A204.1 (cell line): ENCODE measurements at regions not wholly inside any gene's neighbourhood (a gene's known extent, or its start where the extent isn't known, plus 50 kb on each side); places are given as distances from the start of the nearest gene placed in this dataset.
"Not testable (repeated sequence)": the region's sequence is repeated elsewhere in the genome, so short reads cannot be mapped to it uniquely, and the experiment has no call there.

Experiments
- FAIRE-seq: peaks from 2 replicates; lab custom pipeline; 2012; peaks lifted over from hg19 to GRCh38; lab: Jason Lieb, UNC

DNA sequence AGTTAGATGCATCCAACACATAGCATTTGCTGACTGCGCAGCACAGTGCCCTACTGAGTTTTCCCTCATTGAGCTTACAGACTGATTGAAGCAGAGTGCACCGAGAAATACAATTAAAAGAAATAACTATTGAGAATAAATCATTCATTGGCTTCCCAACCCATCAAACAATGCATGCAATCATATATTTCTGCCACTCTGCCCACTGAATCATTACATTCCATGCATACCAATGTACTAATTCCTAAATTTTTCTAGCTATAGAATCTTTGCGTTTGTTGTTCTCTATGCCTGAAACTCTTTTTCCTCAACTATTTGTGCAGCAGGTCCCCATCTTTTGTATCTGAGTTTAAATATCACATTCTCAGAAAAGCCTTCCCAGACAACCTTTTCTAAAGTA is 783.8 kb downstream of the SORCS1 start:
- FAIRE-seq: no peak

DNA sequence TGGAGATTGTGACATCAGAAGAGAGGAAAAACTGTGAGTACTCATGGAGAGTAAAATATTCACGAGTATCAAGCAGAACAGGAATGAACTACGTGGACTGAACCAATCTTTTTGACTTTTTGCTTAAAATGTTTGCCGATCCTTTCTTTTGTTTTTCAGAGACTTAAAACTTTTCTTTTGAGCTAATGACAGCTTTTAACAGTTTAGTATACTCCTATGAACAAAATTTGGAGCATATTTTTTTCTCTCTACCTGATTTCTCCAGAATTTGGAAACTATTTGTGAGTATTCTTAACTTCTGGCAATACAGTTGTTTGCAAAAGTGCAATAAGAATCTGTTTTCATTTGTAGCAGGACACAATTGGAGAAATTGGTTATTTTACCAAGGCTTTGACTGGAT is 786.3 kb downstream of the SORCS1 start:
- FAIRE-seq: no peak

DNA sequence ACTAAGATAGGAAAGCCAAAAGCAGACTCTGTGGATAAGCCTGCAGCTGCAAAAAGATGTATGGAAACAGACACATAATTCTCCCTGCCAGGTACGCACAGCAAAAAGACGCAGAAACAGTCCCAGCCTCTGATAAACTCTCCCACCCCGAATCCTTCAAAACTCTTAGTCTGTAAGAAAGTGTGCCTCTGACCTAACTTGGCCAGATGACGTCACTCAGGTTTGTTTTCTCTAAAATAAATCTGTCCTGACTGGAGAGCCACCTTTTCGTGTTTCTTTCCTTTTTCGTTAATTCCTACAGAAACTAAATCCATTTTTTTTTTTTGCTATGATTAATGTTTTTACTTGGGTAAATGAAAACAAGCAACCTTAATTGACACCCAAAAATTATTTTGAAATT is 793.8 kb downstream of the SORCS1 start:
- FAIRE-seq: no peak

DNA sequence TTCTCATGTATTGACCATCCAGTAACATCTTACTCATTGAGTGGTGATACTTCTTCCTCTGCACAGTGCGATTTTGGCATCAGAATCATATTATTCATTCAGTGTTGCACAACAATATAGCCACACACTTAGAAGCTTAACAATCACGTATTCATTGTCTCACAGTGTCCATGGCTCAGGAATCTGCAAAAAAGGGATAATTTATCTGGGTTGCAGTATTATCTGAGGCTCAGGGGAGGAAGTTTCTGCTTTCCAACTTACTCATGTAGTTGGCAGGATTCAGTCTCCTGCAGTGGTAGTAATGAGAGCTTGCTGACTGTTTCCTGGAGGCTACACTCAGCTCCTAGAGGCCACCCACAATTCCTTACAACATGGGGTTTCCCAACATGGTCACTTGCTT is 803.6 kb downstream of the SORCS1 start:
- no peak for FAIRE-seq

DNA sequence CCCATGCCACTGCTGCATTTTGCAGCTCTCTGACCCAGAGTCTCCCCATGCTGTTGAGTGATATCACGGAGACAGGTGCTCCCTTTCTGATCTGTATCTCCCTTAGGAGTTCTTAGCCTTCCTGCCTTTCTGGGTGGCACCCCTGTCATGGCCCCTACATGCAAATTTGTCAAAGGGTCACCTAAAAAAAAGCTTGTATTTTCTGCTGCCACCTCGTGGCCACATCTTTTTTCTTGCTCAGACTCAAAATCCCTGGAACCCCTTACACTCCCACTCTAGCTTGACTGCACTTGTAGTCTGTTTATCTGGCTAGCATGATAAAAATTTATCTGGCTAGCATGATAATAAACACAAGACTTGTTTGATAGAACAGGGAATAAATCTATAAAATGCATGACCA is 809.1 kb downstream of the SORCS1 start:
- no peak for FAIRE-seq

DNA sequence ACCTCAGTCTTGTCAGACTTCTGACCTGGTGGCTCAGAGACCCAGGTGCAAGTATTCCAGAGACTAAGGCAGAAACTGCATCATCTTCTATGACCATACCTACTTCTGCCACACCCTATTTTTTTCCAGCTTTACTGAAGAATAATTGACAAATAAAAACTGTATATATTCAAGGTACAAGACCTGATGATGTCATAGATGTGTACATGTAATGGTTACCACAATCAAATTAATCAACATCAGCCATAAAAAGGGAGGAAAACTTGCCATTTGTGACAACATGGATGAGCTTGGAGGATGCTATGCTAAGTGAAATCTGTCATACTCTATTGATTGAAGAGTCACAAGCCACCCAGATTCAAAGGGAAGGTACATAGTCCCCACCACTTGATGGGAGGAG is 815.6 kb downstream of the SORCS1 start:
- no peak for FAIRE-seq

DNA sequence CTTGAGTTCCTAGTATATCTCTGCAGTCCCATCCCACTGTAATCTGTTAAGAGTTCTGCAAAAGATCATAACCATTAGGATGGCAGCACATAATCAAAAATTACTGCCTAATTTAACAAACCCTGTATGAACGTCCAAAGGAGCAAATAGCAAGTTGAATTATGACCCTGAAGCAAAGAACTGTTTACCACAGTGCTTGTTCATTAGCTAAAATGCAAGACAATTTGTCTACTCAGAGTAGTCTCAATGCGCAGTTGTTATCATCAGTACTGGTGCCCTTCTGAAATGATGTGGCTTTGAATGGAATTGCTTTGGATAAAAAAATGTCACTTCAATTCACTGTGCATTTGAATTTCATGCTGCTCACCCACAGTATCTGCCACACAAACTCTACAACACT is 817.0 kb downstream of the SORCS1 start:
- no peak for FAIRE-seq

DNA sequence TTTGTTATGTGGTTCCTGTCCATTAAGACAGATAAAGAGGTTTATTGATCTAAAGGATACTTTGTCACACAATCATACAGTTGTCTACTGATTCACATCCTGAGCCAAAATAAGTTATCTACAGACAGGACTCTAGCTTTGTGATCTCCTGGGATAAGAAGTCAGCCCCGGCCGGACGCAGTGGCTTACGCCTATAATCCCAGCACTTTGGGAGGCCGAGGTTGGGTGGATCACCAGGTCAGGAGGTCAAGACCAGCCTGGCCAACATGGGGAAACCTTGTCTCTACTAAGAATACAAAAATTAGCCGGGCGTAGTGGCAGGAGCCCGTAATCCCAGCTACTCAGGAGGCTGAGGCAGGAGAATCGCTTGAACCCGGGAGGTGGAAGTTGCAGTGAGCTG is 821.0 kb downstream of the SORCS1 start:
- not testable (repeated sequence) for FAIRE-seq

DNA sequence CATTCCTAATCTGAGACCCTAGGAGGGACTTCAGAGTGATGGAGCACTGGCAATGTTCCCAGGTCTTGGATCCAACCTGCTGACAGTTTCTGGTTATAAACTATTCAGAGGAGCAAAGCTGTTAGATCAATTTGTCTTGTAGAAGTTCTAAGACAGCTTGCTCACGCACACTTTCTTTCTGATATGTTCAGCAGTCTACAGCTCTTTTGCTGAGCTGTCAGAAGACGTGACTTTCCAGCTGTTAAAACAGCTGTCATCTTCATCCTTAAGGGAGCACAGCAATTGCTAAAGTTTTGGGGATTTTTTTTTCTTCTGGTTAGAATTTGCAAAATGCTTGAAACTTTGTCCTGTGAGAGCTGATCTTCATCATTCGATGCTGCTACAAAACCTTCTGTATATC is 823.1 kb downstream of the SORCS1 start:
- no peak for FAIRE-seq

DNA sequence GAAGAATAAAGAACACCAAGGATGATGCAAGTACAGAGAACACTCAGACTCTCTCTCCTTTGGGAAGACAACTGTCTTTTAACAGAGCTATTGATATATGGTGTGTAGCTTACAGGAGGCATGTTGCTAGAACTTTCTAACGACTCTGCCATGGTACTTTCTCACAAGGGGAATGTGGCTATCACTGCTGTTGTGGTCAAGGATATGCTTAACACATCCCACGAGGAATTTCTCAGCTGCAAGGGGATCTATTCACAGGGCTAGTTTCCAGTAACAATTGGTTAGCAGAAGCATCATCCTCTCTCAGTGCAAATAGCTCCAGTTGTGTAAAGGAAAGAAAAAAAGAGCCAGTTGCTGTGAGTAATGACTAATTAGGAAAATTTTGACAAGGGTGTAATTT is 826.0 kb downstream of the SORCS1 start:
- no peak for FAIRE-seq

DNA sequence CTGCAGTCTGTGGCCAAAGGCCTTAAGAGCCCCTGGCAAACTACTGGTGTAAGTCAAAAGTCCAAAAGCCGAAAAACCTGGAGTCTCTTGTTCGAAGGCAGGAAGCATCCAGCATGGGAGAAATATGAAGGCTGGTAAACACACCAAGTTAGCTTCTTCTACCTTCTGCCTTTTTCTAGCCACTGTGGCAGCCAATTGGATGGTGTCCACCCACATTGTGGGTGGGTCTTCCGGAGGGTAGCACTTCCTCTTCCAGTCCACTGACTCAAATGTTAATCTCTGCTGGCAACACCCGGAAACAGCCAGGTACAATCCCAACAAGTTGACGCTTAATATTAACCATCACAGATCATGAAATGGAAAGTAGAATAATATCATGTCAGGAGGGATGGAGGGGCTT is 827.6 kb downstream of the SORCS1 start:
- no peak for FAIRE-seq

DNA sequence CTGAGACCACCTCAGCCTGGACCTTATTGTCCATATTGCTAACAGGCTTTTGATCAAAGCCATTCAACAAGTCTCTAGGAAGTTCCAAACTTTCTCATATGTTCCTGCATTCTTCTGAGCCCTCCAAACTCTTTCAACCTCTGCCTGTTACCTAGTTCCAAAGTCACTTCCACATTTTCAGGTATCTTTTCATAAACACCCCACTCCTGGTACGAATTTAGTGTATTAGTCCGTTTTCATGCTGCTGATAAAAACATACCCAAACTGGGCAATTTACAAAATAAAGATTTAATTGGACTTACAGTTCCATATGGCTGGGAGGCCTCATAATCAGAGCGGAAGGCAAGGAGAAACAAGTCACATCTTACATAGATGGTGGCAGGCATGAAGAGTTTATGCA is 836.8 kb downstream of the SORCS1 start:
- FAIRE-seq: no peak

DNA sequence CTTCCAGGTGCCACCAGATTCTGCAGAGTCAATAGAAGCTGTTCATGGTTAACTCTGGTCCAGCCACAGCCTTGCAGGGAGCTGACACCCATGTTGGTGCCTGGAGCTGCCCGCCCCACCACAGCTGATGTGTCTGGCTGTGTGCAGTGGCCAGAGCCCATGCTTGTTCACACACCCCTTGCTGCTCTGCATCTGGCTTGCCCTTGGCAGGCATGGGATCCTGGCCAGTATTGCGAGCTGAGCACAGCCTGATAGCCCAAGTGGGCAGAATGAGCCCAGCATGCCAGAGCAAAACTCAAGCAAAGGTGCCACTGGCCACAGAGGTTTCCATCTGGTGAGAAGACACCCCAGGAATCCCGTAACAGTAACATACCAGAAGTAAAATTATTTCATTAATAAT is 843.6 kb downstream of the SORCS1 start:
- no peak for FAIRE-seq

DNA sequence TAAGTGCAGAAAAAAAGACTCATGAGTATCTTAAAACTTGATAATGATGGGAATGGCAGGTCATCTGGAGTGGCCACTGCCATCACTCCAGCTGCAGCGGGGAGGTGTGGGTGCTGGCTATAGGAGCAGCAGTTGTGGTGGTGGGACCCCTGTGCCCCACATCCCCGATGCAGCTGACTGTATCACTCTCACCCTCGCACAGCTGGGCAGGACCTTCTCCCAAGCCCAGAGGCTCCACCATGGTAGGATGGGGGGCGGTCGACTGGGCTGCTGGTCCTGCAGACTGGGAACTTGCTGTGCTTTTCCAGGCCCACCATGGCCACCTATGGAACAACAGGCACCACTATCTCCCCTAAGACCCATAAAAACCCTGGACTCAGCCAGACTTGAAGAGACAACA is 844.4 kb downstream of the SORCS1 start:
- FAIRE-seq: no peak

DNA sequence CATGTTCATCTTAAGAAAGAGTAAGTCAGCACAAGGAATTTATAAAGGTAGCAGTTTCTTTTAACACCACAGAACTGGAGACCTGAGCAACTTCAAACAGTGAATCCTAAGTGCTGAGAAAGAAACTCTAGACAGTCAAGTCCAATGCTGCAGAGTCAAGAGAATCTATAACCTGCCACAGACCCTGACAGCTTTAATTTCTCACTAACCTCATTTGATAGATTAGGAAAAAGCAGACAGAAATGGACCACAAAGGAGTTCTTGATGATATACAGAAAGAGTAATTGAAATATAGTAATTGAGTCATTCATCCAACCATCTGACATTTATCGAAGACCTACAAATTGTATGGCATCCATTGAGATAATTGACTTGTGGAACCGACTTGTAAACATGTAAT is 847.0 kb downstream of the SORCS1 start:
- FAIRE-seq: no peak

DNA sequence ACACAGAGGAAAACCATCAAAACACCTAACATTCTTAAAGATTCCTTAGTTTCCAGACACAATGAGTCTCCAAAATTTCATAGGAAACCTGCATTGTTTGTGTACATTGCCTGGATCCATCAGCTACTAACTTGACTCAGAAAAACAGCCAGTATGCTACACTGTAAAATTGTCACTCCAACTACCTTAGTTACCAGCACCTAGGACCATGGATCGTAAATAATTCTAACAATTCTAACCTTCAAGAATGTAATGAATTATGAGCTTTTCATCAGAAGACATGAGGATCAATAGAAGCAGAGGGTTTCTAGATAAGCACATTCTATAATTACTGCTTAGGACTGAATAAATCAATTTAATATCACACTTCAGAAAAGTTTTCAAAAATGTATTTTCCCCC is 851.5 kb downstream of the SORCS1 start:
- FAIRE-seq: no peak

DNA sequence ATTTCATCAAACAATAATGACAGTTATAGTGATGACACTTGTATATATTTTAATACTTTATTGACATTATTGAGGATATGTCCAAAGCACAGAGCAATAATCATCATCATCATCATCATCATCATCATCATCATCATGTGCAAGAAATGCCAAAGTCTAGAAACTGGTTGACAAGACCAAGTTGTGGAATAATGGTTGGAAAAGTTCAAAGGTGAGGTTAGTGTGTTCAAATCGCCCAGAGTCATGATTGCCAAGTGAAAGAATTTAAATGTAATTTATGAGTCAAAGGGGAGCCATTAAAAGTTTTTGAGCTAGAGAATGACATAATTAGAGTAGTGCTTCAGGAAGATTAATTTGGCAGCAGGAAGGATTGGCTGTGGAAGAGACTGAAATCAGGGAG is 852.4 kb downstream of the SORCS1 start:
- FAIRE-seq: no peak

DNA sequence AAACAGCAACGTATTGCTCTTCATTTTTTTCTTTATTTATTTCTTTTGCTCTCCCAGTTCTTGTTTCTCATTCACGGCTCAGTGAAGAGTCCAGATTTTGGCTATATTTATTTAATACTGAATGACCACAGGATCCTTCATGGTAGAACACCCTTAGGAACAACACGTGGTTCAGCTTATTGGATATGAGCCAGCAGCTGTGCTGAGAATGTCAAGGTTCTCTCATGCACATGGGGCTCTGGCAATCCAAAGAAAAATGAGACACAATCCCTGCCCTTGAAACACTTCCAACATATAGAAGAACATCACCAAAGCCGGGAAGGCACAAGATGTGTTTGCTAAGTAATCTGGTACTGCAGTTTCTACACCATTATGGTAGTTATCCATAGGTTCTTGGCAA is 852.9 kb downstream of the SORCS1 start:
- FAIRE-seq: no peak

DNA sequence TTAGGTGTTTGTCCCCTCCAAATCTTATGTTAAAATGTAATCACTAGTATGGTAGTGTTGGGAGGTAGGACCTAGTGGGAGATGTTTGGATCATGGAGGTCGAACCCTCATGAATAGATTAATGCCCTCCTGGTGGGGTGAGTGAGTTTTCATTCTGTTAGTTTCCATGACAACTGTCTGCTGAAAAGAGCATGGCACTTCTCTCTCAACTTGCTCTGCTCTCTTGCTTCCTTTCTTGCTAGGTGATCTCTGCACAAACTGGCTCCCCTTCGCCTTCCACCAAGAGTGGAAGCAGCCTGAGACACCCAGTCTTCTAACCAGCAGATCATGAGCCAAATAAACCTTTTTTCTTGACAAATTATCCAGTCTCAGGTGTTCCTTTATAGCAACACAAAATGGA is 853.9 kb downstream of the SORCS1 start:
- FAIRE-seq: no peak

DNA sequence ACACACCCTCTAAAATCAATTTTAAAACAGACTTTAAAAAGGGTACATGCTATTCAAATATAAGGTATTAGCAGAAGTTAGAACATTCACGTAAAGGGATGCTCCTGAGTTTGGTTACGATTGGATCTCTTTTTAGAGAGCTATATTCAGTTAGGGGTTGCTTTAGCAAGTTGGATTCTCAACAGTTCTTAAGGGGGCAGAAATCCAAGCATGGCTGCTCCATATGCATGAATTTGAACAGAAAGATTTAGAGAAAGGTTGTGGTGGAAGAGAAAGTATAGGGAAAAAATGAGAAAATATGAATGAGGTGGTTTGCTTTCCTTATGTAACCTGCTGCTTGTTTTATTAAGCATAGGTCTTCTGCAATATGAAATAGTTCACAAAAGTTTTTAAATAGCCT is 855.1 kb downstream of the SORCS1 start:
- no peak for FAIRE-seq

DNA sequence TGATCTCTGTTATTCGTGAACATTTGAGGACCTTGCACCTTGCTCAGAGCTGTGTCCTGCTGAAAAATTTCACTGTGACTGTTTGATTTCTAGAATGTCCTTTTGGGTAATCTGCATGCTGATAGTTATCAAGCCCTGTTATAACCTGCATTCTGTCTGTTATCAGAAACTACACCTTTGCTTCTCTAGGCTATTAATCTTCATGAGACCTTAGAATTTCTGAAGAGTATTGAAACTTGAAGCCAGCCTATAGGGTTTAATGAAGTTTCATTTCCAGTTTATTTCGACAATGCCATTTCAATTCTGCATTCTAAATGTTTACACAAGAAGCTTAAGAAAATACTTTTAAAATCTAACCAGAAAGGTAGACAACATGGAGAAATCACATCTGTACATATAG is 856.2 kb downstream of the SORCS1 start:
- no peak for FAIRE-seq

DNA sequence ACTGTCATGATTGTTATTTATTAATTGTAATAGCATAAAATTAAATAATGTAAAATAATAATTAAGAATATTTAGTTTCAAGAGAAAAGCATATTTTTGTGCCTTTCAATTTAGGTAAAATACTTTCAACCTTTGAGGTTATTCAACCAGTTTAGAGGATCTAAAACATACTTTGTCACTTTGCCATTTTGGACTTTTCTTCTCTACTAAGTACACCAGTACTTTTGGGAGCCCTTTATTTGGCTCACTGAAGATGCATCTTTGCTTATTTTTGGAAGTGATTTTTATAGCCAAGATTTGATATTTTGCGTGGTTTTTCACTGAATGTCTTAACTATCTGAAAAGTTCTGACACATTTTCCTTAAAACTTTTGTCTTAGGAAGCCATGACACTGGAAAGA is 860.5 kb downstream of the SORCS1 start:
- FAIRE-seq: no peak

DNA sequence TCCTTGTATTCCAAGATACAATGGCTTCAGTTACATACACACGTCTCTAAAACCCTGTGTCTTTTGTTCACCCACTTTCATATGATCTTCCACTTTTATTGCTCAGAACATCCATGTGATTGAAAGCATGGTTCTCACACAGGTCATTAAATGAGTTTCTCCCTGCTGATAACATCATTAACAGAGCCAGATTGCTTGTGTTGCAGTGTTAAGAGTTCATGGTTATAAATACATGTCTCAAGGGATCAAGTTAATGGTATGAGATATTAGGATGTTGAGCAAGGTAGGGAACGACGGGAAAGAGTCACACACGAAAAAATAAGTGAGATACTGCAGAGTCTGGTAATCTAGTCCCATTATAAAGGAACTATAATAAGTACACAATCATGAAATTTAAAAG is 861.5 kb downstream of the SORCS1 start:
- FAIRE-seq: no peak

DNA sequence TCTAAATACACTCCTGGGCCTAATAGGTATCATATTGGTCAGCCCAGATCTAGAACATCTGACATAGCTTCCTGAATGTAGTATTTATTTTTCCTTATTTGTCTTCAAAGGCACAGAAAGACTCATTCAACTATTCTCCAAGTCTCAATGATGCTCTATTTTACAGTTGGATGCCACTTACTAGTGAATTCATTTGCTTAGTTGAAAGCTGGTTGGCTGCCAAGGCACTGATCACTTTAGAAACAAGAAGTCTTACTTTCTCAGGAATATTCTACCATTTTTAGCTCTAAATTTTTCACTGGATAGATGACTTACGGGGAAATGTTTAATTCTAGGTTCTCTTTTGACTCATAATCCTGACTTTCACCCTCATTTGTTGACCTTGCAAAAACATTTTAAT is 863.4 kb downstream of the SORCS1 start:
- FAIRE-seq: no peak

DNA sequence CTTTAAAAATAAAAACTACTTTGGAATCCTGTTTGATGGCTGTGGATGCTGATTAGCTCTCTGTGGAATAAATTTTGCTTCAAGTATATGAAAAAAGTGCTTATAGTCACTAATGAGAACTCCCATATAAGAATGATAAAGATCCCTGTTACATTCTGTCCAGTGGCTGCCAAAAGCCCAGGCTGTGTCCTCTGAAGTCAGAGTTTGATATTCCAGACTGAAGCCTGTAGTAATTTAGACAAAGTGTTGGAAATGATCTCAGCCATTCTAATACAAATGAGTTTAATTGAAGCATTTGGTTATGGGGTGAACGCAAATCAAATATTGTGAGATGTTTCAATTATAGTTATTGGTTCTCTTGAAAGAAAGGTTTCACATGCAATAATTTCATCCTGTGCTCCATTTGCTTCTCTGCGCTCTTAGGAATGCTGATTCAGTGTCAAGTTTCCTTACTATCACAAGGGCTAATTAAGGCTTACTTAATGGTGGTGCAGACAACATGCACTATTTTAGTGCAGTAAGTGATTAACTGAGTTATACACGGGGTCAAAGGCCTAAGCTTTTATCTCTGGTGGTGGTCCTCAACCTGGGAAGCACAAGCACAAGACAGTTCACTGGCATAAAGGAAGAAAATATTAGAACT is 867.6 kb downstream of the SORCS1 start:
- no peak for FAIRE-seq
